ENCODE measurements at regions not wholly inside any gene's neighbourhood (a gene's known extent, or its start where the extent isn't known, plus 50 kb on each side); places are given as distances from the start of the nearest gene placed in this dataset.

DNA sequence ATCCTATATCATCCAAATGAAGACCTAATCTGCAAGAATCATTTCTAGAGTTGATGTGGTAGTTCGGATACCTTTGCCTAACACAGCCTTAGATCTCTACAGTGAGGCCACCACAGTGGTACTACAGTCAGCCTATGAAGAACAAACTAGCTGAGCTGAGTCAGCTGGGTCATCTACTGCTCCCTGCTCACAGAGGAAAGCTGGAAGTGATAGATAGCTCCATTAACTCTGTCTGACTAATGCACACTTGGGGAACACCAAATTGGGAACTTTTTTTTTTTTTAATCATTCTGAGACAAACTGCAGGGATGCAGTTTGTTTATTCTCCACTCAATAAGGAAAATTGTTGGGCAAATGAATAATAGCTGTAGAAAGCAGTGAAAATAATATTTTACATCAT is 1160.6 kb downstream of the PCDH9 start:
- DNase-seq = no peak

- no peak for DNase-seq
Observed at GRCh38 chr13:66068683-66069082, 1161.5 kb downstream of the PCDH9 start.

DNA sequence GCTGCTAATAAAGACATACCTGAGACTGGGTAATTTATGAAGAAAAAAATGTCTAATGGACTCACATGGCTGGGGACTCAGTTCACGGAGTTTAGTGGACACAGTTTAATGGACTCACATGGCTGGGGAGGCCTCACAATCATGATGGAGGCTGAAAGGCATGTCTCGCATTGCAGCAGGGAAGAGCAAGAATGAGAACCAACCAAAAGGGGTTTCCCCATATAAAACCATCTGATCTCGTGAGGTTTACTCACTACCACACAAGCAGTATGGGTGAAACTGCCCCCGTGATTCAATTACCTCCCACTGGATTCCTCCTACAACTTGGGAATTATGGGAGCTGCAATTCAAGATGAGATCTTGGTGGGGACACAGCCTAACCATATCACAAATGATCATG is 1181.2 kb downstream of the PCDH9 start:
- DNase-seq = no peak

- DNase-seq = no peak
Observed at GRCh38 chr13:66040506-66040905, 1189.6 kb downstream of the PCDH9 start.

DNA sequence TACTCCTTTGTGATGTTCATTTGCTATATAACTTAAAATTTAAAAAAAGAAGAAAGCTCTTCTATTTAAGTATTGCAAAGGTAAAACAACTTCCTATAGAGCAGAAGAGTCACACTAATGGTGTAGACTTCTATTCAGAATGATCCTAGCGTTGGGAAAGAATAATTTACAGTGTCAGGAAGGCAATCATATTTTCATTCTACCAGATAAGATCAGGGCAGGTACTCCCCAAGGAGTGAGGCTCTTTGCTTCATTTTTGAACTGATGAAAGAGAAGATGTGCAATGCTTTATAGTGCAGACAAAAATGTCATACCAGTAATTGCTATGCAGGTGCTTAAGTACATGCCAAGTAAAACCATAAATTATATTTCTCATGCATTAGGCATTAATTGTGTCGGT is 1193.0 kb downstream of the PCDH9 start:
- no peak for DNase-seq

- no peak for DNase-seq
Observed at GRCh38 chr13:66036636-66037035, 1193.5 kb downstream of the PCDH9 start.

- no peak for DNase-seq
Observed at GRCh38 chr13:66036024-66036614, 1194.0 kb downstream of the PCDH9 start.

DNA sequence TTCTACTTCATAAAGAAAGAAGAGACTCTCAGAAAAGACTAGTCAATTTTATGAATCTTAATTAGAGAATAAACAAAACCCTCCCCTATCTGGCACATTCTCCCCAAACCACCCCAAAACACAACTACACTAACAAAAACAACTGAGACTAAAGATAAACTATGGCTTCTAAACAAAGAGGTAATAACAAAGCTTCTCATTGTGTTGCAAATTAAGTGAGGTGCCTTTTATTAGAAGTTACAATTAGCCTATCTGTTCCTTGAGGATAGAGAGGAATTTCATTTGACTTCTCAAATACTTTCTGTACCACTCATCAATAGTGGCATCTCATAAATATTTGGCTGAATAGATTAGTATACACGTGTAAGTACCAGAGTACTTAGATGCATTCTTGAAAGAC is 1196.2 kb downstream of the PCDH9 start:
- no peak for DNase-seq

GRCh38 chr13:66021846-66022245 is 1208.3 kb downstream of the PCDH9 start:
- no peak for DNase-seq

DNA sequence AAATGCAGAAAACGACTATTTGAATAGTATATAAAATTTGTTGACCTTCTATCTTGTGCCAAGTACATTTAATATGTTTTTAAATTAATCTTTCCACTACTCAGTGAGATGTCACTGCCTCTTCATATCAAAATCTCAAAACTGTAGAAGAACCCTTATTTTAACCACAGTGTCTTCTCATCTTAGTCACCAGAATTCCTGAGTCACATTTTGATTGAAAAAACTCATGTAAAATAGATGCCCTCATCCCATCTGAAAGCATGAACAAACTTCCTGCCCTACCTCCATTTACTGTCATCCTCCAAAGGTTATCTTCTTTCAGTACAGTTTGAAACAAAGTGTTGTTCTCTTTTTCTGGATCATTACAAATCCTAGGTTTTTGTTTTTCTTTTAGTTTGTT is 1215.4 kb downstream of the PCDH9 start:
- no peak for DNase-seq

- no peak for DNase-seq
Observed at GRCh38 chr13:66009241-66009640, 1220.9 kb downstream of the PCDH9 start.

GRCh38 chr13:66003558-66003957 is 1226.6 kb downstream of the PCDH9 start:
- DNase-seq = no peak

DNA sequence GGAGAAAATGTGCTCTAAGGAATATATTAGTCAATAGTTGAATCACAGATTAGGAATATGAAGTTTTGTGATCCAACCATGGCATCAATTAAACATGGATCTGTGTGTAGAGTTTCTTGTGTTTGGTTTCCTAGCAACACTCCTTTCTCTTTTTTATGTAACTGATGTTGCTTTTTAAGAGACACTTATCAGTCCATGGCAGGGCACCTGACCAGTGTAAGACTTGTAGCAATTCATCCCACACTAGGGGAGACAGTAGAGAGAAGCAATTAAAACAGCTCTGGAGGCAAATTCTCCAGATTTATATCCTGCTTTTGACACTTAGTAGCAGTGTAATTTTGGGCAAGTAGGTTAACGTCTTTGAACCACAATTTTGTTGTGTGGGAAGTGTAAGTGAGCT is 1229.0 kb downstream of the PCDH9 start:
- no peak for DNase-seq

GRCh38 chr13:65999411-65999810 is 1230.7 kb downstream of the PCDH9 start:
- DNase-seq = no peak

GRCh38 chr13:65990684-65991083 is 1239.5 kb downstream of the PCDH9 start:
- no peak for DNase-seq

- DNase-seq = no peak
Observed at GRCh38 chr13:65985612-65986011, 1244.5 kb downstream of the PCDH9 start.

- no peak for DNase-seq
Observed at GRCh38 chr13:65977525-65977924, 1252.6 kb downstream of the PCDH9 start.

DNA sequence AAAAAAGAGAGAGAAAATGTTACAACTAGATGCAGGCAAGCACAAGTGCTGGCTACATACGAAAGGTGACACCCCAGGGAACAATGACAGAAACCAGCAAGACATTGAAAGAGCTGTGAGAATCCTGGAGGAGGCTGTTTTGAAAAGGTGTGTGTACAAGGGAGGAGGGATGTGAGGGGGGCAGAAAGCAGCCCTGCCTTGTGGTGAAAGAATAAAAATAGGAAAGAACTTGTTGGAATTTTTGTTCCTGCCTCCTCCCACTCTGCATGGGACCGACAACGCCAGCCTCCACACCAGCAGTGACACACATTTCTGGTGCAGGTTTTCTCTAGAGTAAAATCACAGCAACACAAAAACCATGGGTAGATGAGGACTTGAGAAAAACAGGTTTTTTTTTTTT is 1258.6 kb downstream of the PCDH9 start:
- DNase-seq = no peak

- no peak for DNase-seq
Observed at GRCh38 chr13:65966991-65967451, 1263.1 kb downstream of the PCDH9 start.

- DNase-seq = no peak
Observed at GRCh38 chr13:65965501-65965900, 1264.6 kb downstream of the PCDH9 start.

DNA sequence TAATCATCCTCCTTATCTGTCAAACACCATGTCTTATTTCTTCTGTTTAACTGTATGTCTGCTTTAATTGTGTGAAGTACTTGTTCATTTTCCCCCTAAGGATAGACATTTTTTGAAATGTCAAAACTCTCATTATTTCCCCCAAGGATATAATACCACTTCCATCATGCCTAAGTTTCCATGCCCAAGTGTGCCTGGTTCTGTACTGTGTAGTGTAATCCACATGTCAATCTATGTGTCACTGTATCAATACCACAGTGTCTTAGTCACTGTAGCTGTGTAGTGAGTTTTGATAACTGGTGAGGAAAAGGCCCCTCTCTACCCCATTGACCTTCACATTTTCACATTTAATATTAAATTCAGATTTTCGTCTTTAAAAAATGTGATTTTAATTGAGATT is 1265.5 kb downstream of the PCDH9 start:
- DNase-seq = no peak

DNA sequence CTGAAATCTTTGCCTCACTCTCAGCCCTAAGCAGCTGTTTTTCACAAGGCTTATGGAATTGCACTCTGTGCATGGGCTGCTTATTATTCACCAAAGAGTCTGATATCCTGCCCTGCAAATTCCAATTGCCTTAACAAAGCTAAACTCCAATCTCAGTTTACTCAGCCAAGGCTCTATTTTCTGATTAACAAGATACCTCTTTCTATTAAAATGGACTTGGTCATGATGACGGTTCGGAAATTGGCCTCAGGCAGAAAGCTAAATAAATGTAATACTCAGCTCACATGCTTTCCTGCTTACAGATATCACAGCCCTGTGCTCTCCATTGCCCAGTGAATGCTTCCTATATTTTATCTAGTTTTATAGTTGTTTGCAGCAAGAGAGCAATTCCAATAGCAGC is 1270.8 kb downstream of the PCDH9 start:
- DNase-seq = no peak

DNA sequence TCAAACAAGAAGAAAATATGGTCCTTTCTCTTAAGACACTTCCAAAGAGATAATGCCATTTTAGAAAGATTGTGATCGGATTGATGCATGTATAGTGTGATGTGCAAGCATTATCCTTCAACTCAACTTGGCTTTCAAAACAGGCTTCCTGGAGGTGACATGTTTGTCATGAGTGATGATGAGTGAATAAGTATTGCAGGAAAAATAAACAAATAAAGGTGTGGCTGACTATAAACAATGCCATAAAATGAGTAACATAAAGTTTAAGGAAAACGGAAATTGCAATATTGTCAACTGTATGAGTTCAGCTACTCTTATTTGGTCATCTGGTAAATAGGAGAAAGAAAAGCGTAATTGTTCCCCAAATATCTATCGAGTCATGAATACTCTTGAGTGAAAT is 1283.7 kb downstream of the PCDH9 start:
- DNase-seq = no peak

GRCh38 chr13:65943708-65944107 is 1286.4 kb downstream of the PCDH9 start:
- DNase-seq = no peak

- no peak for DNase-seq
Observed at GRCh38 chr13:65943024-65943423, 1287.1 kb downstream of the PCDH9 start.

- DNase-seq = no peak
Observed at GRCh38 chr13:65940720-65941119, 1289.4 kb downstream of the PCDH9 start.

Measured in 8988T (cell line).